GM18870 (cell line): ENCODE measurements at regions not wholly inside any gene's neighbourhood (a gene's known extent, or its start where the extent isn't known, plus 50 kb on each side); places are given as distances from the start of the nearest gene placed in this dataset.

Experiments used
- ATAC-seq: cut with Tn5 transposase; IDR thresholded peaks from one replicate; pipeline ENCODE4 v1.9.1; 2021; ENCODE audit warnings: moderate library complexity; ENCODE audit not compliant: unreplicated experiment

DNA sequence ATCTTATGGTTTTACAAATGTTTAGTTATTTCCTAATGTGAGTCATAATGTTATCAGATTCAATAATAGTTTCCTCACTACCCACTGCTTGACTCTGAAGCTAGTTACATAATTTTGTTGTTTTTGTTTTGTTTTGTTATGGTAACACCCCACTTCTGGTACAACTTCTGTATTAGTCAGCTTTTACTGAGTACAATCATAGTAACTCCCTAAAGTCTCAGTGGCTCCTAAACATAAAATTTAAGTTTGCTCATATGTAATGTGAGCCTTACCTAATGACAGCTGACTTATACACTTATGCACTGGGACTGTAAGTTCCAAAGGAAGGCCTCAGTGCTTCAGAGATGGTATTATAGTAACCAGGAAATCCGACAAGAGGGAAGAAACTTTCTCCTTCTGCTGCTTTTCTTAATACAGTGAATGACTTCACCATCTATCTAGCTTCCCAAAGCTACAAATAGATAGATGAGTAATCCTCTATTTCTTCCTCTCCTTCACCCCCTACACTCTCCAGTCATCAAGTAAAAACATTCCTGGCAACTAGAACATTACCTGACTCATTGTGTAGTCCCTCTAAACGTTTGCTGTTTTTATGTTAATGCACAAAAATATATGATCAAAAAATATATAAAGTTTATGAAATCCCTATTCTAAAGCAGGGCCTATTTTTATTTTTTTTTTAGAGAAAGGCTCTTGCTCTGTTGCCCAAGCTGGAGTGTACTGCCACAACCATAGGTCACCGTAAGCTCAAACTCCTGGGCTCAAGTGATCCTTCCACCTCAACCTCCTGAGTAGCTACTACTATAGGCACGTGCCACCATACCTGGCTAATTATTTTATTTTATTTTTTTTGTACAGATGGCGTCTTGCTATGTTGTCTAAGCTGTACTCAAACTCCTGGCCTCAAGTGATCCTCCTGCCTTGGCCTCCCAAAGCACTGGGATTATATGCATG, 563.0 kb downstream of the SOX6 start:
- ATAC-seq = no peak

DNA sequence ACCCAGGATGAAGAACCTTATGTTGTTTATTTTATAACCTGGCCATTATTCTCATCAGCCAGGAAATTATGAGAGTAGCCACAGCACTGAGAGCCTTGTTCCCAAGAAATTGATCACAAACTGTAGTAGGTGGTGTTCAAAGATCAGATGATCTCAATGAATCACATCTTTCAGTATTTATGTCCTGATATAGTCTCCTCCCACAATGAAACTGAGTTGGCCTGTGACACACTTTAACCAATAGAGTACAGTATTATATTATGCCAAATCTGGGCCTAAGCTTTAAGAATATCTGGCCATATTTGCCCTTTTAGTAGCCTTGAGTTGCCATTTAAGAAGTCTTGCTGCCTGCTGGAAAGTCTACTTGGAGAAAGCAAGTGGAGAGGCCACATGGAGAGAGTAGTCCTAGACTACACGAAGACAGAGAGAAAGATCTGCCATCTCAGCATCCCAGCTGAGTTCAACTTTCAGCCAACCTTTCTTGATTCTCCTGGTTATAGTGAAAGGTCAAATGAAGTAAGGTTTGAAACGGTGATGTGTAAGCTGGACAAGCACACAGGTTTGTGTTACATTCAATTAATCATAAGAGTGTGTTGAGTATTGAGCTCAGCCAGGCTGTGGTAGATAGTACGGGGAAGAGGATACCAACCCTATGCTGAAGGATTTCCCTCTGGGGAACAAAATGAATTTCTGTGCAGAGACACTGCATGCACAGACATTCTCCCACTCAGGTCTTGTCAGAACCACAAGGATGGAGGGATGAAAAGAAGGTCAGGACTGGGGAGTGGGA, 561.8 kb downstream of the SOX6 start:
- ATAC-seq = no peak

DNA sequence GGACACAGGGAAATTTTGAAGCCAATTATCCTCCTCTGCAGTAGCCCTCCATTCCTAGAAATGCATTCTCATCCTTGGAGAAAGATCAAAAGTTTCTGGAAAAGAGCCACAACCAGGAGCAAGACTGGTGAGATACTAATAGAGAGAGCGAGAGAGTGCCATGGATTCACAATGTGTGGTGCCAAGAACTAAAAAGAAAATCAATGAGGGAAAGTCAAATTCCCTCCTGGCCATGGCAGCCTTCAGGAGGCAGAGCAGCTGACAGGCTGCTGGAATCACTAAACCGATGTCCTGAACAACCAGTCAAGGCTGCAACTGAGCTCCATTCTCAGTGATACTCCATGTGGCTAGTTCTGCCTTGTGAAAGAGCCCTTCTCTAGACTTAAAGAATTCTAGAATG, 561.0 kb downstream of the SOX6 start:
- ATAC-seq = no peak

- no peak for ATAC-seq
Observed at GRCh38 chr11:15800111-15800800, 556.1 kb downstream of the SOX6 start.

- ATAC-seq = no peak
Observed at GRCh38 chr11:15801126-15801525, 555.2 kb downstream of the SOX6 start.

- ATAC-seq = no peak
Observed at GRCh38 chr11:15801616-15802015, 554.7 kb downstream of the SOX6 start.

DNA sequence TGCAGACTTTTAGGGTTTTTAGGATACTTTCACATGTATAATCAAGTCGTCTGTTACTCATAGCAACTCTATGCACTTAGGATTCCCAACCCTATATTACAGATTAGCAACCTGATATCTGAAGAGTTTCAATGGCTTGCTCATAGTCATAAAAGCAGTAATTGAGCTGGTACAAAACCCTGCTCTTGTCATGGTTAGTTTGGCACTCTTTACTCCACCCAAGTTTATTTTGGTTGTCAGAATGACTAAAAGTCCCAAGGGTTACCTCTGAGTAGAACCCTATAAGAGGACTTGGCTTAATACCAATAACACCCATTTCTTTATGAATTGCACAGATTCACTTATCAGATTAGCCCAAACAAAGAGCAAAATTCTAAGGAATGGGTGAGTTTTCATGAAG, 550.6 kb downstream of the SOX6 start:
- no peak for ATAC-seq

- ATAC-seq = no peak
Observed at GRCh38 chr11:15806217-15806616, 550.1 kb downstream of the SOX6 start.

GRCh38 chr11:15807827-15808226, 548.5 kb downstream of the SOX6 start:
- ATAC-seq = no peak

GRCh38 chr11:15810082-15810481, 546.3 kb downstream of the SOX6 start:
- no peak for ATAC-seq

DNA sequence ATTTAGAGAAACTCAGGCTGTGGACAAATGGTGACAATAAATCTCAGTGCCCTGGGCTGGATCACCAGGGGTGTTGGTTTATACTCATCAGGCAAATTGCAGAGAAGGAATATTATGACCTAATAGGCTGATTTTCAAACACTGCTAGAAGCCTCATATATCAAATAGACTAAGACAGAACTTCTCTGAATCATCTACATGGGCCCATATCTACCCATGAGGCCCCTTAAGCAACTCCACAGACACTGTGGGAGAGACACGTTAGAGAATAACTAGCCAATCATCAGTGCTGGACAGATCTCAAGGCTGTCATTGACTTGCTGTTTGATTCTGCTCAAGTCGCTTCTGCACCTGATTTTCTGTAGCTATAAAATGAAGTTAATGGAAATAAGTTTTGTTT, 545.8 kb downstream of the SOX6 start:
- no peak for ATAC-seq

GRCh38 chr11:15815246-15816195, 540.8 kb downstream of the SOX6 start:
- ATAC-seq = no peak

- ATAC-seq = no peak
Observed at GRCh38 chr11:15816260-15816871, 540.0 kb downstream of the SOX6 start.

DNA sequence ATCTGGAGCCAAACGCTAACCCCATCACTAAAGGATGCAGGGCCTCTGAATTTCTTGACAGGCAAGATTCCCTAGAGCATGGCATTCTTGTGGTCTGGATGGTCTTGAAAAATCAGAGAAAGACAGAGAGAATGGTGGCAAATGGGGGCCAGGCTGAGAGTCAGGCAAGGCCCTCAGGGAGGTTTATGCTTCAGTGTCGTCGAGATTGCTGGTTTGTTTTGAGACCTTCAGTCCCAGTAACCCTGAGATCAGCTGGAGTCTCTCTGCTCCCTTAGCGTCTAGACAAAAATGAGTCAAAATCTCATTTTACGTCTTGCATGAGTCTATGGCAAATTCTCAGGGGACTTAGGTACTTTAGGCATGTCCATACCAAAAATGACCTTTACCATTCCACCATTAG, 539.3 kb downstream of the SOX6 start:
- ATAC-seq = no peak

DNA sequence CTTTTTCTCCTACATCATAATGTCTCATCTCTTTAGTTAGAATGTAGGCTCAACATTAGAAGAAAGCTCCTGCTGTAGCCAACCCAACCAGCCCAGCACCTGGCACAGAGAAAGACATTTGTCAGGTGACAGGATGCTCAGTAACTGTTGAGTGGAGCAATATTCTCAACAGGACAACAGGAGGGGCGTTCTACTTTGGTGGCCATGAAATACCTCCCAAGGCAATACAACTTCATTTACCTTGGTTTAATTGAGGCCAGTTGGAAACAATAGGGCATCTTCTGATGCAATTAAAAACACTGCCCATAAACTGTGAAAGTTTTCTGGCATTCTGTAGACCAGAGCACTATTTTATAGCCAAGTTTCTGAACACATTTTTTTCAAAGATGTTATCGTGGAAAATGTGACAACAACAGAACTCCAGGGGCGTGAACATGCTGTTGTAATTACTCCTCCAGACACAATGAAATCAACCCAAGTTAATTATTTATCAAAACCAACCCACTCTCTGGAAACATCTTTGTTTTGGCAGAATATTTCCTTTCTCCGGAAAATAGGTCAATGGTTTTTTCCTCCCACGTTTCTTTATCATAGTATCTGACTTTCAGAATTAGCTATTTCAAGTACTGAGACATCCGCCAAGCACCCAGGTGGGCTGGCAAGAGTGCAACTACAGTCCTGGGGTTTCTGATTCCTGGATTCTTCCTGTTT, 538.1 kb downstream of the SOX6 start:
- ATAC-seq = no peak

DNA sequence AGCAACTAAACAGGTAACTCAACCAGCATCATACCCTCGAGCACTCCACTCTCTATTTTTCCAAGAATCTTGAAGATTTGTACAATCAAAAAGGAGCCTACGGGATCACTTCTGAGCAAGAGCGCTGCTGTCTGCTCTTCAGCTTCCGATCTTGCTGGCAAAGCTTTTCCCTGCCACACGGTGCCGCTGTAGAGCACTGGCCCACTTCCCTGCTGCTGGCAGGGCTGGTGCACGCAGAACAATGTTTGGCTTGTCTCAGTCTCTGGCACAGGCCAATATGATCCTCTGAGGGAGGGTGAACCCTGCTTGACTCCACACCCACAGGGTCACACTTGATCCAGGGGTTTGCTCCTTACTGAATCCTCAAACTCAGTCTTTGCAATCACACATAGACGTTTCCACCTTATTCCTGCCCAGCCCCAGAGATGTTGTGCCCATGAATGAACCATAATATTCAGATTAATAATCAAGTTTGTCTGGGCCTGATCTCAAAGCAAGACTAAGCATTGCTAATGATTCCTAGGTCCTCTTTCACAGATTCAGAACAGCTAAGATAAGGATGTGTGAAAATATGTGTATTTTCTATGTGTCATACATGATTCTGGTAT, 536.6 kb downstream of the SOX6 start:
- ATAC-seq = peak; percentile 76

DNA sequence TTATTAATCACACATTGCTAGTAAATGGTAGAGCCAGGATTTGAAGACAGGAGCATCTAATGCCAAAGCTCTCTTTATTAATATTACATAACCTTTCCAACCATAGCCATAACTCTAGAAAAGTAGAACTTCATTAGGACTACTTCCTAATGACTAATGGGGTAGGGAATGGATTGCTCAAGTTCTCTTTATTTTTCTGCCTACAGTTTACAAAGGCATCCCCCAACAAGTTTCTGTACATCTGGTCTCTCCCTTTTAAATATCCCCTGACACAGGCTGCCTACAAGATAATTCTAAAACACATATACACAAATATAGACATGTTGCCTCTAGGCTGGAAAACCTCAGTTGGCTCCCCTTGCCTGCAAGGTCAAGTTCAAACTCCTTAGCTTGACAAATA, 534.9 kb downstream of the SOX6 start:
- ATAC-seq = no peak

DNA sequence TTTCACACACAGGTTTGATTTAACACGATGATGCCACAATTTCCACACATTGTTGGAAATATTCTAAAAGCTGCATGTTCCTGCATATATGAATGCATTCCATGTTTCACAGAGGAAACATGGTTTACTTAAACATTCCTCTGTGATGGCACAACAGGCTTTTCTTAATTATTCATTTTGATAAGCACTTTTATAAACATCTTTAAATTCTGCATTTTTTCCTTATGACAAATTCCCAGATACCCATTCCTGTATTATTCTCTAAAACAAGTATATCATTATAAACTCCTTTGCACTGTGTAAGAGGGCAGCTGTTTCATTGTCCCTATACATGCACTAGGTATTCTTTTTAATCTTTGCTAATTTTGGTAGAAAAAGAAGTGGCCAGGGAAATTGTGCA, 532.3 kb downstream of the SOX6 start:
- no peak for ATAC-seq
